ENCODE measurements at regions not wholly inside any gene's neighbourhood (a gene's known extent, or its start where the extent isn't known, plus 50 kb on each side); places are given as distances from the start of the nearest gene placed in this dataset.
A peak's percentile ranks its signal among the peaks of the same experiment; 100 is the strongest.

DNA sequence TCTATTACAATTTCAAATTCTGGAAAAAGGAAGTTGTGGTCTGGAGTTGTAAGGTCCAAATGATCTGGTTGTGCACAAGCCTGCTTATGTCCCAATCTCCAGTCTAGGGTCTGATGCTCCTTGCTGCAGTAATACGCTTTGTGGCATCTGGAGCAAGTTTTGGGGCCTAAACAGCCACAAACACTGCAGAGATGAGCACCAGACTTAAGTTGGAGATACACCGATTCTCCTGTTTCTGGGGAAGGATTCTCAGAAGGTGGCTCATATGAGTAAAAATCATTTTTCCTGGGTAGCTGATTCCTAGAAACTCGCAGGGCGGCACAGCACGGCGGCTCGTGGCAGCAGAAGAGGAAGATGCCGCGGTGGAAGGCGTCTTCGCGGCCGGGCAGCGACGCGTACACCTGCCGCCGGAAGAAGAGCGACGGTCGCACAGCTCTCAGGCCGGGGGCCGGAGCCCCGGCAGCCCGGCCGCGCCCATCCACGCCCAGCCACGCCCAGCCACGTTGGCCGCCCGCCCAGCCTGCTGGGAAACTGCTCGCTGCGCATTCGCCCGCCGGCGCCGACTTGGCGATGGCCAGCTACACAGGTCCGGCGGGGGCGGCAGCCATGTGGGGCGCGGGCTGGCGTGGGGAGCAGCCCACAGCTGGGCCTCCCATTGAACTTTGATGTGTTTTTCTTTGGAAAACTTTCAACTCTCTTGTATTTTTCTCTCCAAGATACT is 129.0 kb downstream of the ASCL4 start:
- peaks cover 18% of the 10 kb centered on the region for H3K4me1 Mint-ChIP-seq (ENCODE audit: low read depth)
- no peaks in the 10 kb centered on the region for H3K9me3 Mint-ChIP-seq
- H3K4me3 Mint-ChIP-seq (ENCODE audit: low read depth): peak overlapping the region; percentile 84
- intact Hi-C loops (cut with micrococcal nuclease): no loop called here
- H3K27ac Mint-ChIP-seq: peak overlapping the region; percentile 70
- H3K27me3 Mint-ChIP-seq (ENCODE audit: low read depth): peaks cover 55% of the 10 kb centered on the region
- H3K36me3 Mint-ChIP-seq (ENCODE audit: low read depth): no peaks in the 10 kb centered on the region
- peak; percentile 63 for DNase-seq (ENCODE audit: low spot score)

DNA sequence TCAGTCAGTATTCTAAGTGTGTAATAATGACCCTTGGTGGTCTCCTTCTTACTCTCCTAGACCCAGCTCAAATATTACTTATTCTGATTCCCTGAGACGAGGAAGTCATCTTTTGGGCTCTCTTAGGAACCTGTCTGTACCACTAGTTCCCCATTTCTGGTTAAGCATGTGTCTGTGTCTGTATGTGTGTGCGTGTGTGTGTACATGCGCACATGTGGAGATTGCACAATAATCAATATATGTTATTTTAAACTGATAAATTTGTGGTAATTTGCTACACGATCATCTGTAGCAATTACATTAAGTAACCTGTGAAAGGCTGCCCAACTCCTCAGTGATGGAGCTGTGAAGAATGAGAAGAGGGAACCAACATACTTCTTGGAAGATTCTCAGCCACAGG is 132.2 kb downstream of the ASCL4 start:
- peaks cover 57% of the 10 kb centered on the region for H3K27me3 Mint-ChIP-seq (ENCODE audit: low read depth)
- H3K4me1 Mint-ChIP-seq (ENCODE audit: low read depth): peaks cover 14% of the 10 kb centered on the region
- intact Hi-C loops (cut with micrococcal nuclease): no loop called here
- H3K4me3 Mint-ChIP-seq (ENCODE audit: low read depth): no peak overlapping the region
- no peaks in the 10 kb centered on the region for H3K9me3 Mint-ChIP-seq
- H3K36me3 Mint-ChIP-seq (ENCODE audit: low read depth): no peaks in the 10 kb centered on the region
- H3K27ac Mint-ChIP-seq: no peak overlapping the region
- DNase-seq (ENCODE audit: low spot score): no peak

DNA sequence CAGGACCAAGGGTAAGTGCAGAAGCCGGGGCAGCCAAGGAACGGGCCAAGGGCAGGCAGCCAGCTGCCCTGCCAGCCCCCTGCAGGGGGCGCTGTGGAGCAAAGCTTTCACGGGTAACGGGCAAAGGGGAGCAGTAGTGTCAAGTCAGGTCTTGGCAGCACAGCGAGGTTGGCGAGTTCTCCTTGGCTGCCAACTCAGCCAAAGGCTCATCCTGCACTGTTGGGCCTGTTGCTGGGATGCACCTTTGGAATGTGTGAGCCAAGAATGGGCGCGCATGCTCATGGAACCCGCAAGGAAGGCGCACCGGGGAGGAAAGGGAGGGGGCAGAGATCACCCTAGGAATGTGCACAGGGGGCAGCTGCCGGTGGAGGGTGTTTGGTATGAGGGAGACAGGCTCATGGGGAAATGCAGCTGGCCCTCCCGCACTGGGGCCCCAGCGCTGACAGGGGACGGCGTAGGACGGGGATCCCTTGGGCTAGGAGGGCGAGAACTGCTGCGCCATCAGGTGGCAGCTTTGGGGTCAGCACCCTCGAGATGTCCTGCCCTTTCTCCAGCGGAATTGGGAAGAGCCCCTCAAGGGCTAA is 138.0 kb downstream of the ASCL4 start:
- Mint-ChIP-seq H3K36me3 (ENCODE audit: low read depth) (no peaks in the 10 kb centered on the region), H3K27me3 (ENCODE audit: low read depth) (peaks cover 21% of the 10 kb centered on the region), H3K27ac (no peak overlapping the region), H3K4me3 (ENCODE audit: low read depth) (peak overlapping the region; percentile 88), H3K4me1 (ENCODE audit: low read depth) (peaks cover 5% of the 10 kb centered on the region), H3K9me3 (no peaks in the 10 kb centered on the region)
- intact Hi-C loops (cut with micrococcal nuclease): no loop called here
- peak; percentile 62 for DNase-seq (ENCODE audit: low spot score)

DNA sequence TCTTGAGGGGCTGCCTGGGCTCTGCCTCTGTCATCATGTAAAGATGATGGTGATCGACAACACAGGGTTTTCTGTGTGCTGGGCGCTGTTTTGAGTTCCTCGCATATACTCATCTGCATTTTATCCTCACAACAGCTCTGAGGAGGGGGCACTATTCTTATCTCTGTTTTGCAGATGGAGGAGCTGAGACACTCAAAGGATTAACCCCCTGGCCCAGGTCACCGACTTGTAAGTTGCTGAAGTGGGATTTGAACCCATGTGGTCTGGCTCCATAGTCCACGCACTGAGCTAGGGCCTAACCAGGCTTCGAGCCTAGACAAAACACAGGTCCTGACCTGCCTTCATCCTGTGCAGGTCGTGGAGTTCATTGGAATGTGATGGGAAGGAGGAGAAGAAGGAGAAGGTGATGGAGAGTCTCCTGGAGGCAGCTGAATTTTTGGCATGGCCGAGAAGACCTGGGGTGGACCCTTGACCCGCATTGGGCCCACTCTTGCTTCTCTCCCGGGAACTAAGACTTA is 140.0 kb downstream of the ASCL4 start:
- Mint-ChIP-seq H3K9me3 (no peaks in the 10 kb centered on the region), H3K36me3 (ENCODE audit: low read depth) (no peaks in the 10 kb centered on the region), H3K4me1 (ENCODE audit: low read depth) (peaks cover 5% of the 10 kb centered on the region), H3K4me3 (ENCODE audit: low read depth) (no peak overlapping the region), H3K27ac (no peak overlapping the region), H3K27me3 (ENCODE audit: low read depth) (peaks cover 14% of the 10 kb centered on the region)
- no peak for DNase-seq (ENCODE audit: low spot score)
- intact Hi-C loops (cut with micrococcal nuclease): no loop called here

DNA sequence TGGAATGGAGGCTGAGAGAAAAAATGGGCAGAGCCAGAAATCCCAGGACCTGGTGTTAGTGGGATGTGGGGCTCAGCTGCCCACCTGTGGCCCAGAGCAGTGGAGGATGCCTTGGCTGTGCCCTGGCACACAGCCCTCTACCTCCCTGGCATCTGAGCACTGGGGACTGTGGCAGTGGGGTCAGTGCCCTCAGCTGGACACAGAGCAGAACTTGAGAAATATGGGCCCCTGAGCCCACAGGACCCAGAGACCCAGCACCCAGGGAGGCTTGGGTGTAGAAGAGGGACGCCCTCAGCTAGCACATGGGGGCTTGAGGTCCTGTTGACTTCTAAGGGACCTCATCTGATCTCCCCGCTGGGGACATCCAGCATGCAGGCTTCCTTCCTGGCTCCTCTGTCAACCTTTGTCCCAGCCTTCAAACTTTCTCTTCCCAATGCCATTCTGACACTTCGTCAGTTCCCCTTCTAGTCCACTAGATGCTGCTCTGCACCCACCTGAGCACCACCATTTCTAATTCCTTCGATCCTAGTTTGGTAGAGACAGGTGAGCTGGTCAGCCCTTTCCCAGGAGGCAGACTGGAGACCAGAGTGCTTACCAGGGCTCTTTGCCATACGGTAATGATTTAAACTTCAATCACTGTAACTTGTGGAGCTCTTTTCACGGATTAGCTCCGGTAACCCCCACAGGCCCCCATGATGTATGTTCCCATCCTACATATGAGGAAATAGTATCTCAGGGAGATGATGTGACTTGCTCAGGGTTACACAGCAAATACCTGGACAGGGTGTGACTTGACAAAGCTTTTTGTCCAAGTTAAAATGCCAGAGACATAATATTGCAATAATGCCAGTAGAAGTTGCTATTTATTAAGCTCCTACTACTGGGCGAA is 143.7 kb downstream of the ASCL4 start:
- Mint-ChIP-seq H3K4me3 (ENCODE audit: low read depth) (no peak overlapping the region), H3K9me3 (no peaks in the 10 kb centered on the region), H3K36me3 (ENCODE audit: low read depth) (no peaks in the 10 kb centered on the region), H3K4me1 (ENCODE audit: low read depth) (no peaks in the 10 kb centered on the region), H3K27ac (no peak overlapping the region), H3K27me3 (ENCODE audit: low read depth) (peaks cover 15% of the 10 kb centered on the region)
- intact Hi-C loops (cut with micrococcal nuclease): no loop called here
- DNase-seq (ENCODE audit: low spot score): no peak

DNA sequence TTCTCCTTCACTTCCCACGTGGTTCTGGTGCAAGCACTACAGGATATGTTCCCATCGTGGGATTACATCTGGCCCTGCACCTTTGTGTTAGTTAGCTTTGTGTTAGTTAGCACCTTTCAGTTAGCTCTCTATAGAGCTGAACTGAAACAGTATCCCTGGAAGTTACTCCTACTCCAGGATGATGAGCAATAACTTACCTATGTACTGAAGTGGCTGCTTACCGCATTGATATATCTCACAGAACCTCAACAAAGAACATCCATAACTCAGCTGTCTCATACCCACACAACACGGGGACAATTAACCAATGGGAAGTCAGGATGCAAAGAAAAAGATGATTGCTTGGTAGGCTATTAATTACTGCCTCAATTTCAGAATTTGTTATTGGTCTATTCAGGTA is 146.6 kb downstream of the ASCL4 start:
- H3K4me1 Mint-ChIP-seq (ENCODE audit: low read depth): no peaks in the 10 kb centered on the region
- H3K9me3 Mint-ChIP-seq: no peaks in the 10 kb centered on the region
- no peak overlapping the region for H3K4me3 Mint-ChIP-seq (ENCODE audit: low read depth)
- intact Hi-C loops (cut with micrococcal nuclease): no loop called here
- no peak overlapping the region for H3K27ac Mint-ChIP-seq
- DNase-seq (ENCODE audit: low spot score): no peak
- H3K27me3 Mint-ChIP-seq (ENCODE audit: low read depth): peaks cover 16% of the 10 kb centered on the region
- H3K36me3 Mint-ChIP-seq (ENCODE audit: low read depth): no peaks in the 10 kb centered on the region

DNA sequence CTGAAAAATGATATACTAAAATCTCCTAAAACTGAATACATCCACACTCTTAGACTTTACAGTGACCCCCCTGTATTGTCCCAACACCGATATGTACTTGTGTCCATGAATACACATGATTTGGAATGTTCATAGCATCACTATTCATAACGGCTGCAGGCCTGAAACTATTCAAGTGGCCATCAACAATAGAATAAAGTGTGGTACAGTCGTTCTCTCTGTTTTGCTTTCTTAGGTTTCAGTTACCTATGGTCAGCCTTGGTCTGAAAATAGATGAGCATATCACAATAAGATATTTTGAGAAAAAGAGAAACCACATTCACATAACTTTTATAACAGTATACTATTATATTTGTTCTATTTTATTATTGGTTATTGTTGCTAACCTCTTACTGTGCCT is 150.6 kb downstream of the ASCL4 start:
- Mint-ChIP-seq H3K27me3 (ENCODE audit: low read depth) (peaks cover 8% of the 10 kb centered on the region), H3K27ac (no peak overlapping the region), H3K4me1 (ENCODE audit: low read depth) (no peaks in the 10 kb centered on the region), H3K36me3 (ENCODE audit: low read depth) (no peaks in the 10 kb centered on the region), H3K4me3 (ENCODE audit: low read depth) (no peak overlapping the region), H3K9me3 (no peaks in the 10 kb centered on the region)
- DNase-seq (ENCODE audit: low spot score): no peak
- intact Hi-C loops (cut with micrococcal nuclease): no loop called here

DNA sequence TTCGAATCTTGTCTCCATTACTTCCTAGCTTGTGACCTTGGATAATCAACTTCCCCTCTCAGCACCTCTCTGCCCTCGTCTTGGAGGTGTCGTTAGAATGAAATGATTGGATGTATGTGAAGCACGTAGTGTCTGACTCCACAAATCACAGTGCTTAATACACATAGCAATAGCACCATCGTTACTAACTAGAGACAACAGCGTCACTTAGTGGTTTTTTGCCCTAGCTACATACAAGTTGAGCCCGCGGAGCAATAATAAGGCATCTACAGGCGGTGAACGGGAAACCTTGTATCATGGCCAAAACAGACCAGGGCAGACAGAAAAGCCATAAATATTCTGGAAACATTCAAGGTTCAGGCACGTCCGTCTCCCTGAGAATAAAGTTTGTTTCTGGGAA is 154.9 kb downstream of the ASCL4 start:
- peaks cover 2% of the 10 kb centered on the region for H3K27me3 Mint-ChIP-seq (ENCODE audit: low read depth)
- no peak overlapping the region for H3K27ac Mint-ChIP-seq
- no peak for DNase-seq (ENCODE audit: low spot score)
- H3K4me1 Mint-ChIP-seq (ENCODE audit: low read depth): no peaks in the 10 kb centered on the region
- intact Hi-C loops (cut with micrococcal nuclease): no loop called here
- H3K4me3 Mint-ChIP-seq (ENCODE audit: low read depth): no peak overlapping the region
- H3K36me3 Mint-ChIP-seq (ENCODE audit: low read depth): no peaks in the 10 kb centered on the region
- H3K9me3 Mint-ChIP-seq: no peaks in the 10 kb centered on the region

DNA sequence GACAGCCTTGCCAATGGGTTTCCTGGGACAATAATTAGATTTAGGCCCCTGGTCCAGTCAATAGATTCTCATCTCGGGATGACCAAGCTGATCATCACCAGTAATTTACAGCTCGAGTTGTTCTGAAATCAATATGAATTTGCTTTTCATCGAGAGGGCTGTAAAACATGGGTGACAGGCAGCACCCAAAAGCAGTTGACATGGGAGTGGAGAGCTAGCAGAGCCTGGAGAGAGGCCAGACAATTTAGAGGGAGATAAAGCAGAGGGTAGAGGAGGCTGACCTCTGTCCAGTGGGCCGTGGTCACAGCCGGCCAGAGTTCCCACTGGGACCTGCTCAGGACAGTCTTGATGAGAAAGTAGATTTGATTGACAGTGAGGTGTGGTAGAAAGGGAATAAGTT is 157.3 kb downstream of the ASCL4 start:
- DNase-seq (ENCODE audit: low spot score): no peak
- Mint-ChIP-seq H3K4me3 (ENCODE audit: low read depth) (no peak overlapping the region), H3K27ac (no peak overlapping the region), H3K36me3 (ENCODE audit: low read depth) (no peaks in the 10 kb centered on the region), H3K9me3 (no peaks in the 10 kb centered on the region), H3K4me1 (ENCODE audit: low read depth) (no peaks in the 10 kb centered on the region), H3K27me3 (ENCODE audit: low read depth) (peaks cover 2% of the 10 kb centered on the region)
- intact Hi-C loops (cut with micrococcal nuclease): no loop called here

DNA sequence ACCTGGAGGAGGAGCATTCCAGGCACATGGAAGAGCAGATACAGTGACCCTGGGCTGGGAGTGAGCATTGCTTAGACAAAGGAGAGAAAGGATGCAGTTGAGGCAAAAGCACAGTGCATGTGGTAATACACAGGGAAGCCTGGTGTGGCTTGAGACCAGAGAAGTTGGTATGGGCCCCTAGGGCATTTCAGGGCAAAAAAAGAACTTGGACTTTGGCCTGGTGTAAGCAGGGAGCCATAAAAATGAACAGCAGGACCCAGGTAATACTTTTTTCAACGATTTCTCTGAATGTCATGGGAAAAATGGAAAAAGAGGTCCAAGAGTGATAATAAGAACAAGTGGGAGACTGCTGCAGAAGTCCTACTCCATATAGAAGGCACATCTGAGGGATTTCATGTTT is 163.9 kb downstream of the ASCL4 start:
- Mint-ChIP-seq H3K9me3 (no peaks in the 10 kb centered on the region), H3K36me3 (ENCODE audit: low read depth) (no peaks in the 10 kb centered on the region), H3K4me1 (ENCODE audit: low read depth) (no peaks in the 10 kb centered on the region), H3K27ac (no peak overlapping the region), H3K27me3 (ENCODE audit: low read depth) (peaks cover 5% of the 10 kb centered on the region), H3K4me3 (ENCODE audit: low read depth) (no peak overlapping the region)
- DNase-seq (ENCODE audit: low spot score): no peak
- intact Hi-C loops (cut with micrococcal nuclease): no loop called here

DNA sequence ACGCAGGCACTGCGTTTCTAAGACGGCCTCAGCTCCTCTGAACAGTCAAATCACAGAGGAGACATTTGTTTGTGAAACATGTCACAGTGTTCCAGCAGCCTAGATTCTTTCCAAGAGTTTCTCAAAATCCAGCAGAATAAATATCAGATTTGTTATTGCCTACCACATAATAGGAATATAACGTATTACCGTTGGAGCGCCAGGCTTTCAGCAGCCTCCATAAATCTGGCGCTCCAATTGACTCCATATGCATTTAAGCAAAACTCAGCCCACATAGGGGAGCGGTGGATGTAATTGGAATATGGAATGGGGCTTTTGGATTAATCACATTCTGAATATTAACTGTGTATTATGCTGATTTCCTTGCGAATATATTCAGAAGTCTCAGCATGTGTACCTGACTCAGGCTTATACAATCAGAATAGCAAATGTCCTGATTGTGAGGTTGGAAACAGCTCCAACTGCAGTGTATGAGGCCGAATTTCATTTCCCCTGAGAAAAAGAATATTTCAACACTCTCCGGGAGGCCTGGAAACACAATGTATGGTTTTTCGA is 174.0 kb downstream of the ASCL4 start:
- Mint-ChIP-seq H3K27ac (no peak overlapping the region), H3K36me3 (ENCODE audit: low read depth) (no peaks in the 10 kb centered on the region)

DNA sequence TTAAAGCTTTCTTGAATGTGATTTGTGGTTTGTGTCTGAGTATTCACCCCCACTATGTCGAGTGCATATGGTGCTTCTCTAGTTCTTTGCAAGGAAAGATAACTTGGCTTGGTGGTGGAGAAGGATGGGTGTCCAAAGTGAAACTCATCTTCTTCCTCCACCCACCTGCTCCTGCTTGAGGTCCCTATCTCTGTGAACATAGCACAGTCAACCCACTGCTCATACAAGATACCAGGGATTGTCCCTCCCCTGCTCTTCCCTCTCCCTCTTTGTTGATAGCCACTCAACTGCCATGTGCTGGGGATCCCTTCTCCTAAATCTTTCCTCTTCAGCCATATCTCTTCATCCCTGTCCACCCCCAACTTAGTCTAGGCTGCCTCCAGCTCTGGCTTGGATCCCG is 176.5 kb downstream of the ASCL4 start:
- Mint-ChIP-seq H3K36me3 (ENCODE audit: low read depth) (no peaks in the 10 kb centered on the region), H3K4me1 (ENCODE audit: low read depth) (no peaks in the 10 kb centered on the region), H3K27ac (no peak overlapping the region), H3K4me3 (ENCODE audit: low read depth) (no peak overlapping the region), H3K27me3 (ENCODE audit: low read depth) (no peaks in the 10 kb centered on the region), H3K9me3 (no peaks in the 10 kb centered on the region)
- intact Hi-C loops (cut with micrococcal nuclease): no loop called here
- DNase-seq (ENCODE audit: low spot score): no peak

More for the DNA sequence above, 174.0 kb downstream of the ASCL4 start:
- intact Hi-C loops (cut with micrococcal nuclease): no loop called here
- Mint-ChIP-seq H3K9me3 (no peaks in the 10 kb centered on the region), H3K27me3 (ENCODE audit: low read depth) (peaks cover 2% of the 10 kb centered on the region), H3K4me3 (ENCODE audit: low read depth) (no peak overlapping the region), H3K4me1 (ENCODE audit: low read depth) (no peaks in the 10 kb centered on the region)
- DNase-seq (ENCODE audit: low spot score): no peak

Data from activated T-helper 2 cell treated with anti-CD3 and anti-CD28 coated beads, Interferon-gamma antibody, Interleukin-2, Interleukin-4, amounts not matched to agents 10 μg/mL and 5 μg/mL and 100 μg/mL, durations not matched to agents 14 hours and 24 hours and 36 hours (primary cell).